WERI-Rb-1 (cell line): ENCODE measurements at regions not wholly inside any gene's neighbourhood (a gene's known extent, or its start where the extent isn't known, plus 50 kb on each side); places are given as distances from the start of the nearest gene placed in this dataset.

Experiments used
- DNase-seq: peaks from one replicate; pipeline ENCODE4 v3.0.0-alpha.2; 2020
- H3K27ac ChIP-seq: fragments of 250-450 bp; sonication (Bioruptor Pico); 2 replicates; pipeline ENCODE4 v1.5.1; 2020; ENCODE audit warnings: mild to moderate bottlenecking, moderate library complexity
- H3K27me3 ChIP-seq: fragments of 250-450 bp; sonication (Bioruptor Pico); 2 replicates; pipeline ENCODE4 v1.5.1; 2021; ENCODE audit warnings: mild to moderate bottlenecking, low read depth, moderate library complexity; ENCODE audit not compliant: insufficient read depth, severe bottlenecking
- H3K36me3 ChIP-seq: fragments of 250-450 bp; sonication (Bioruptor Pico); 2 replicates; pipeline ENCODE4 v1.5.1; 2020; ENCODE audit warnings: mild to moderate bottlenecking, moderate library complexity
- H3K4me3 ChIP-seq: 2 replicates; pipeline ENCODE4 v1.5.1; 2011; ENCODE audit warnings: low read depth, mild to moderate bottlenecking, control low read depth, low read length
- H3K9me3 ChIP-seq: fragments of 250-450 bp; sonication (Bioruptor Pico); 2 replicates; pipeline ENCODE4 v1.5.1; 2021; ENCODE audit warnings: mild to moderate bottlenecking, moderate library complexity; ENCODE audit not compliant: severe bottlenecking
- CTCF ChIP-seq: IDR thresholded peaks from 2 replicates; pipeline ENCODE4 v1.5.1; 2011; ENCODE audit warnings: low read depth, mild to moderate bottlenecking, control low read depth, inconsistent platforms, low read length

- Histone ChIP-seq H3K4me3 (no peak overlapping the region), H3K27ac (no peak overlapping the region), H3K27me3 (no peaks in the 10 kb centered on the region), H3K9me3 (no peaks in the 10 kb centered on the region), H3K36me3 (no peaks in the 10 kb centered on the region)
- DNase-seq = no peak
- no peak for TF ChIP-seq CTCF
Measured at GRCh38 chr15:60152386-60152785, 148.3 kb downstream of the FOXB1 start.

- no peak for DNase-seq
- H3K27me3 ChIP-seq = no peaks in the 10 kb centered on the region
- no peaks in the 10 kb centered on the region for H3K9me3 ChIP-seq
- H3K36me3 ChIP-seq = no peaks in the 10 kb centered on the region
- no peak for TF ChIP-seq CTCF
- H3K4me3 ChIP-seq = no peak overlapping the region
- no peak overlapping the region for H3K27ac ChIP-seq
Measured at GRCh38 chr15:60154764-60155325, 150.7 kb downstream of the FOXB1 start.

- Histone ChIP-seq H3K36me3 (no peaks in the 10 kb centered on the region), H3K27me3 (no peaks in the 10 kb centered on the region), H3K9me3 (no peaks in the 10 kb centered on the region), H3K4me3 (no peak overlapping the region), H3K27ac (no peak overlapping the region)
- no peak for DNase-seq
- no peak for TF ChIP-seq CTCF
Measured at GRCh38 chr15:60155661-60156060, 151.6 kb downstream of the FOXB1 start.

- Histone ChIP-seq H3K36me3 (no peaks in the 10 kb centered on the region), H3K4me3 (no peak overlapping the region), H3K9me3 (no peaks in the 10 kb centered on the region), H3K27ac (no peak overlapping the region), H3K27me3 (no peaks in the 10 kb centered on the region)
- no peak for DNase-seq
- no peak for TF ChIP-seq CTCF
Measured at GRCh38 chr15:60160909-60161308, 156.8 kb downstream of the FOXB1 start.

- no peaks in the 10 kb centered on the region for H3K9me3 ChIP-seq
- no peak for DNase-seq
- H3K4me3 ChIP-seq = no peak overlapping the region
- H3K27ac ChIP-seq = no peak overlapping the region
- TF ChIP-seq CTCF = no peak
- H3K36me3 ChIP-seq = no peaks in the 10 kb centered on the region
- no peaks in the 10 kb centered on the region for H3K27me3 ChIP-seq
Measured at GRCh38 chr15:60161704-60162103, 157.6 kb downstream of the FOXB1 start.

- Histone ChIP-seq H3K27me3 (no peaks in the 10 kb centered on the region), H3K4me3 (no peak overlapping the region), H3K36me3 (no peaks in the 10 kb centered on the region), H3K9me3 (no peaks in the 10 kb centered on the region), H3K27ac (no peak overlapping the region)
- TF ChIP-seq CTCF = no peak
- no peak for DNase-seq
Measured at GRCh38 chr15:60162251-60162967, 158.3 kb downstream of the FOXB1 start.
